ENCODE measurements at regions not wholly inside any gene's neighbourhood (a gene's known extent, or its start where the extent isn't known, plus 50 kb on each side); places are given as distances from the start of the nearest gene placed in this dataset.

DNA sequence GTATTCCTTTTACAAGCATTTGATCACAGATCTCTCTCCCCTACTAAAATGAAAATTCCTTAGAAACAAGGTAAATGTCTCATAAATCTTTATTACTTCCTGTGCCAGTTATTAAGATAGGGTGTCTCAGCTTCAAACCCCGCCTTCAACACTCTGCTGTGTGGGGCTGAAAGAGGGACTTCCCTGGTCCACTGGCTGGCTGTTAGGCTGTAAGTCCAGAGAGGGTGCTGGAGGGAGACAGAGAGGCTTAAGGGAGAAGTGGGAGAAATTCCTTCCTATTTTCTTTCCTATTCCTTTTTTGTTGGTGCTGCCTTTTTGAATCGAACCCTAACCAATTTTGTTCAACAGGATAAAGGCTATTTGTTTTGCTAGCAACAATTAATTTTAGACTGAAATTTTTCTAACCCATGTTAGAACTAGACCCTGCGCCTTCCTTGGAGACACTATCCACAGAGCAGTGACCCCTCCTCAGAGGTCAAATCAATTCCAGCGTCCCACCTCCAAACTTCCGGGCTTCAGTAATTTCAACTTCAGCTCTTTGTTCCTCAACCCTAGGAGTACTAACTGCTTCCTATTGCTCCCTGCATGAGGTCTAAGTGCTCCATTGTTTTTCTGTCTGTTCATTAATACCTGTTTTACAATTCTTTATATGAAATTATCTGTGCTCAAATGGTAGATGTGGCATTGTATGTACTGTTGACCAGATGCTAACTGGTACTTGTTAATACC is 207.5 kb upstream of the OPRM1 start:
- Histone ChIP-seq H3K79me2 (replicated peaks; ENCODE audit: insufficient read depth, low read length) (no peaks in the 10 kb centered on the region), H3K27me3 (ENCODE audit: insufficient read depth, low read depth, low read length) (no peaks in the 10 kb centered on the region), H2AFZ (ENCODE audit: low read depth, low read length) (no peak overlapping the region), H3F3A (ENCODE audit: insufficient read depth, low read length, poor library complexity, severe bottlenecking) (no peaks in the 10 kb centered on the region), H3K9me2 (ENCODE audit: insufficient read depth, low read length) (no peaks in the 10 kb centered on the region), H3K4me2 (ENCODE audit: low read length) (no peak overlapping the region), H4K20me1 (ENCODE audit: insufficient read depth) (no peaks in the 10 kb centered on the region), H3K9me3 (ENCODE audit: low read length) (no peaks in the 10 kb centered on the region), H3K9ac (ENCODE audit: low read length) (no peak overlapping the region), H3K36me3 (ENCODE audit: insufficient read depth, low read length) (no peaks in the 10 kb centered on the region), H3K4me3 (ENCODE audit: low read length) (no peak overlapping the region), H3K27ac (ENCODE audit: low read length) (no peak overlapping the region)
- no peak for TF ChIP-seq REST (IDR thresholded peaks at IDR 0.05; ENCODE audit: borderline replicate concordance)
- TF ChIP-seq POLR2AphosphoS5 (IDR thresholded peaks at IDR 0.05): no peak

DNA sequence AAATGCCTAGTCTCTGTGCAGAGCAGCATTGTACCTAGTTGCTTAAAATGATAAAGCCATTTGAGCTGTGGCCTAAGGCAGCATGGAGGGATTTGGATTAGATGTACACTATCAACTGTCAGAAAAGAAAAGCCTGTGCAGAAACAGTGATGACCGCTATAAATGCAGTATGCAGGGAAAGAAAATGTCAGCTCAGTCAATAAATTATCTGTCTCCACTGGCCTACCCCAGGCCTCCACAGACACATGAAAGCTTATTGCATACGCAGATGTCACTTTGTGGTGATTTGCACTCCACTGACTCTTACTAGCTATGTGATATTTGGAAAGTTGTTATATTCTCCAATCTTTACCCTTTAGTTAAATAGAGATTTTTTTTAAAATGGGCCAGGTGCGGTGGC is 221.9 kb upstream of the OPRM1 start:
- peak overlapping the region; percentile 33 for H3K4me2 ChIP-seq (ENCODE audit: low read length)
- peak overlapping the region; percentile 42 for H3K27ac ChIP-seq (ENCODE audit: low read length)
- no peak for TF ChIP-seq REST (IDR thresholded peaks at IDR 0.05; ENCODE audit: borderline replicate concordance)
- TF ChIP-seq POLR2AphosphoS5 (IDR thresholded peaks at IDR 0.05): peak; percentile 12
- no peak overlapping the region for H3K9ac ChIP-seq (ENCODE audit: low read length)
- H4K20me1 ChIP-seq (ENCODE audit: insufficient read depth): no peaks in the 10 kb centered on the region
- H3K9me3 ChIP-seq (ENCODE audit: low read length): no peaks in the 10 kb centered on the region
- no peaks in the 10 kb centered on the region for H3K9me2 ChIP-seq (ENCODE audit: insufficient read depth, low read length)
- H3K4me3 ChIP-seq (ENCODE audit: low read length): peak overlapping the region; percentile 23
- H3F3A ChIP-seq (ENCODE audit: insufficient read depth, low read length, poor library complexity, severe bottlenecking): no peaks in the 10 kb centered on the region
- no peak overlapping the region for H2AFZ ChIP-seq (ENCODE audit: low read depth, low read length)
- H3K27me3 ChIP-seq (ENCODE audit: insufficient read depth, low read depth, low read length): no peaks in the 10 kb centered on the region
- H3K36me3 ChIP-seq (ENCODE audit: insufficient read depth, low read length): no peaks in the 10 kb centered on the region
- H3K79me2 ChIP-seq (replicated peaks; ENCODE audit: insufficient read depth, low read length): no peaks in the 10 kb centered on the region

GRCh38 chr6:153816366-153816765 is 222.7 kb upstream of the OPRM1 start:
- TF ChIP-seq EP300 (conservative IDR thresholded peaks at IDR 0.05; ENCODE audit: poor library complexity, severe bottlenecking): peak; percentile 98
- TF ChIP-seq POLR2AphosphoS5 (IDR thresholded peaks at IDR 0.05): peak; percentile 98
- no peak for TF ChIP-seq TAF1 (IDR thresholded peaks at IDR 0.05; ENCODE audit: low read depth)
- TF ChIP-seq CTCF (IDR thresholded peaks at IDR 0.05; ENCODE audit: poor library complexity, severe bottlenecking): no peak
- TF ChIP-seq MXI1 (conservative IDR thresholded peaks at IDR 0.05; ENCODE audit: poor library complexity, severe bottlenecking): no peak
- TF ChIP-seq REST (IDR thresholded peaks at IDR 0.05; ENCODE audit: borderline replicate concordance): peak; percentile 38
- no peak for TF ChIP-seq EZH2 (IDR thresholded peaks at IDR 0.05; ENCODE audit: borderline replicate concordance, insufficient read depth, low read length, poor library complexity, severe bottlenecking)
- Histone ChIP-seq H3K4me2 (ENCODE audit: low read length) (peak overlapping the region; percentile 33), H3K9me3 (ENCODE audit: low read length) (no peaks in the 10 kb centered on the region)

More at GRCh38 chr6:153816366-153816765, 222.7 kb upstream of the OPRM1 start:
- H3K27me3 ChIP-seq (ENCODE audit: insufficient read depth, low read depth, low read length): no peaks in the 10 kb centered on the region
- H3K9me2 ChIP-seq (ENCODE audit: insufficient read depth, low read length): no peaks in the 10 kb centered on the region
- H3K79me2 ChIP-seq (replicated peaks; ENCODE audit: insufficient read depth, low read length): no peaks in the 10 kb centered on the region
- H2AFZ ChIP-seq (ENCODE audit: low read depth, low read length): no peak overlapping the region
- H3K27ac ChIP-seq (ENCODE audit: low read length): peak overlapping the region; percentile 42
- H3F3A ChIP-seq (ENCODE audit: insufficient read depth, low read length, poor library complexity, severe bottlenecking): no peaks in the 10 kb centered on the region
- H3K9ac ChIP-seq (ENCODE audit: low read length): no peak overlapping the region
- peak overlapping the region; percentile 23 for H3K4me3 ChIP-seq (ENCODE audit: low read length)
- H3K36me3 ChIP-seq (ENCODE audit: insufficient read depth, low read length): no peaks in the 10 kb centered on the region
- H4K20me1 ChIP-seq (ENCODE audit: insufficient read depth): no peaks in the 10 kb centered on the region

Data from neural cell (in vitro differentiated cells).